H1 (cell line): ENCODE measurements at regions not wholly inside any gene's neighbourhood (a gene's known extent, or its start where the extent isn't known, plus 50 kb on each side); places are given as distances from the start of the nearest gene placed in this dataset.
"Not testable (repeated sequence)": the region's sequence is repeated elsewhere in the genome, so short reads cannot be mapped to it uniquely, and the experiment has no call there.

Source experiments
- CTCF ChIA-PET: fragments of 300-600 bp; sonication (Branson Sonifier 250); formaldehyde crosslinking; loops from one replicate; lab custom pipeline; 2021; ENCODE audit not compliant: partially characterized antibody; lab: Charles Lee
- POLR2A ChIA-PET: fragments of 300-600 bp; sonication (Branson Sonifier 250); formaldehyde crosslinking; loops from one replicate; lab custom pipeline; 2021; ENCODE audit warnings: inconsistent platforms; ENCODE audit not compliant: partially characterized antibody; lab: Charles Lee
- DNase-seq, 2 experiments: peaks; one replicate each; pipeline versions ENCODE4 v3.0.0 to v3.0.0-alpha.2; 2010 to 2022; ENCODE audit warnings: low spot score in 2 of 2, low read depth in 1 of 2, mixed read lengths in 1 of 2
- FAIRE-seq: peaks from 2 replicates; lab custom pipeline; 2011; peaks lifted over from hg19 to GRCh38; lab: Jason Lieb, UNC
- H2AFZ ChIP-seq: 2 replicates; pipeline ENCODE4 v1.8.1; 2012; ENCODE audit warnings: low read length, inconsistent platforms
- H2AK5ac ChIP-seq: 2 replicates; pipeline ENCODE4 v1.6.1; 2013; ENCODE audit warnings: low read depth, low read length
- H2BK120ac ChIP-seq: replicated peaks from 2 replicates; pipeline ENCODE3; 2013; ENCODE audit warnings: low read depth, low read length, inconsistent platforms
- H2BK12ac ChIP-seq: 2 replicates; pipeline ENCODE4 v1.6.1; 2013; ENCODE audit warnings: low read depth, low read length
- H2BK15ac ChIP-seq: 2 replicates; pipeline ENCODE4 v1.6.1; 2013; ENCODE audit warnings: low read length
- H2BK20ac ChIP-seq: 2 replicates; pipeline ENCODE4 v1.6.1; 2013; ENCODE audit warnings: low read length
- H2BK5ac ChIP-seq: 2 replicates; pipeline ENCODE4 v1.6.1; 2013; ENCODE audit warnings: low read depth, low read length
- H3K14ac ChIP-seq: 2 replicates; pipeline ENCODE4 v1.6.1; 2013; ENCODE audit warnings: inconsistent platforms; ENCODE audit not compliant: insufficient read length
- H3K18ac ChIP-seq: 2 replicates; pipeline ENCODE4 v1.6.1; 2013; ENCODE audit warnings: low read length; ENCODE audit errors: extremely low read depth
- H3K23ac ChIP-seq: 2 replicates; pipeline ENCODE4 v1.6.1; 2013; ENCODE audit warnings: inconsistent platforms; ENCODE audit not compliant: insufficient read length
- H3K23me2 ChIP-seq: 2 replicates; pipeline ENCODE4 v1.6.1; 2013; ENCODE audit warnings: low read depth, low read length
- H3K27ac ChIP-seq: 2 replicates; pipeline ENCODE4 v1.6.1; 2011; ENCODE audit warnings: low read depth, low read length, inconsistent platforms
- H3K27me3 ChIP-seq, 4 experiments: replicated peaks in 1 of 4; 1 replicate in 1 of 4; 2 replicates in 3 of 4; pipeline versions ENCODE4 v1.6.1 to v1.8.1; 2011 to 2013; ENCODE audit warnings: low read length in 3 of 4, mild to moderate bottlenecking in 3 of 4, inconsistent platforms in 2 of 4, mixed read lengths in 2 of 4, moderate library complexity in 1 of 4; ENCODE audit not compliant: control insufficient read depth in 3 of 4, insufficient read depth in 3 of 4; ENCODE audit errors: extremely low read depth in 1 of 4
- H3K36me3 ChIP-seq, 4 experiments: 2 replicates each; pipeline versions ENCODE4 v1.6.1 to v1.8.1; 2011 to 2013; ENCODE audit warnings: mild to moderate bottlenecking in 4 of 4, low read length in 3 of 4, moderate library complexity in 2 of 4, control low read depth in 1 of 4, inconsistent platforms in 1 of 4; ENCODE audit not compliant: insufficient read depth in 4 of 4, control insufficient read depth in 2 of 4
- H3K4ac ChIP-seq: replicated peaks from 2 replicates; pipeline ENCODE3; 2013; ENCODE audit warnings: low read length, low read depth, mixed read lengths, inconsistent platforms; ENCODE audit not compliant: insufficient read length
- H3K4me1 ChIP-seq, 4 experiments: replicated peaks in 1 of 4; 1 replicate in 1 of 4; 2 replicates in 3 of 4; pipeline versions ENCODE4 v1.6.1 to v1.8.1; 2011 to 2013; ENCODE audit warnings: low read length in 3 of 4, inconsistent platforms in 2 of 4, mixed read lengths in 1 of 4; ENCODE audit not compliant: insufficient read depth in 4 of 4, control insufficient read depth in 3 of 4
- H3K4me2 ChIP-seq, 2 experiments: 2 replicates each; pipeline versions ENCODE4 v1.6.1 to v1.8.1; 2011 to 2013; ENCODE audit warnings: low read depth in 2 of 2, low read length in 2 of 2, control low read depth in 1 of 2, inconsistent platforms in 1 of 2, mild to moderate bottlenecking in 1 of 2; ENCODE audit not compliant: insufficient read depth in 1 of 2
- H3K4me3 ChIP-seq, 4 experiments: fragments of 200-600, 300-600 bp in 1 of 4; sonication (generic), shearing (Covaris generic), sonication (Bioruptor Twin) in 1 of 4; 2 replicates each; pipeline versions ENCODE4 v1.5.1 to v1.8.1; 2011 to 2016; ENCODE audit warnings: low read length in 4 of 4, low read depth in 3 of 4, control low read depth in 2 of 4, inconsistent platforms in 2 of 4, mild to moderate bottlenecking in 2 of 4, mixed read lengths in 1 of 4, moderate library complexity in 1 of 4; ENCODE audit not compliant: insufficient read depth in 2 of 4; ENCODE audit errors: extremely low read depth in 1 of 4
- H3K56ac ChIP-seq: replicated peaks from 2 replicates; pipeline ENCODE3; 2013; ENCODE audit warnings: low read depth, mild to moderate bottlenecking, mixed read lengths, low read length, inconsistent platforms; ENCODE audit not compliant: insufficient read length
- H3K79me1 ChIP-seq: 2 replicates; pipeline ENCODE4 v1.6.1; 2013; ENCODE audit warnings: low read depth, low read length, control low read depth
- H3K79me2 ChIP-seq, 2 experiments: 2 replicates each; pipeline versions ENCODE4 v1.6.1 to v1.8.1; 2012 to 2013; ENCODE audit warnings: low read length in 2 of 2, mild to moderate bottlenecking in 2 of 2, inconsistent platforms in 1 of 2; ENCODE audit not compliant: insufficient read depth in 2 of 2, control insufficient read depth in 1 of 2
- H3K9ac ChIP-seq, 4 experiments: replicated peaks in 1 of 4; 1 replicate in 1 of 4; 2 replicates in 3 of 4; pipeline versions ENCODE4 v1.6.1 to v1.8.1; 2011 to 2013; ENCODE audit warnings: low read depth in 3 of 4, low read length in 3 of 4, control low read depth in 2 of 4, mild to moderate bottlenecking in 2 of 4, moderate library complexity in 2 of 4, inconsistent platforms in 1 of 4; ENCODE audit errors: extremely low read depth in 1 of 4
- H3K9me3 ChIP-seq, 2 experiments: 2 replicates each; pipeline versions ENCODE4 v1.6.1 to v1.8.1; 2012 to 2013; ENCODE audit warnings: mild to moderate bottlenecking in 2 of 2, moderate library complexity in 2 of 2, control low read depth in 1 of 2, inconsistent platforms in 1 of 2, low read depth in 1 of 2, low read length in 1 of 2, mixed read lengths in 1 of 2; ENCODE audit not compliant: insufficient read depth in 2 of 2
- H4K20me1 ChIP-seq, 2 experiments: replicated peaks in 1 of 2; 2 replicates each; pipeline versions ENCODE3 to v1.8.1; 2011 to 2013; ENCODE audit warnings: inconsistent platforms in 2 of 2, low read length in 2 of 2, mild to moderate bottlenecking in 1 of 2; ENCODE audit not compliant: insufficient read depth in 2 of 2, control insufficient read depth in 1 of 2
- H4K5ac ChIP-seq: 2 replicates; pipeline ENCODE4 v1.6.1; 2013; ENCODE audit warnings: low read length, low read depth, mixed read lengths, inconsistent platforms; ENCODE audit not compliant: insufficient read length
- H4K8ac ChIP-seq: 2 replicates; pipeline ENCODE4 v1.8.0; 2013; ENCODE audit warnings: mild to moderate bottlenecking, moderate library complexity, low read length, inconsistent platforms; ENCODE audit not compliant: insufficient read depth; ENCODE audit errors: extremely low read depth
- H4K91ac ChIP-seq: replicated peaks from 2 replicates; pipeline ENCODE3; 2013; ENCODE audit warnings: low read length, mixed read lengths, inconsistent platforms; ENCODE audit not compliant: insufficient read length
- WGBS, 2 experiments: shearing (Covaris generic) in 1 of 2; methylation state at CpG; one replicate each; pipeline versions ENCODE4 v1.1.6 to v1.1.7; 2013 to 2015; ENCODE audit warnings: low lambda C conversion rate in 2 of 2, mixed read lengths in 2 of 2, inconsistent platforms in 1 of 2, low coverage in 1 of 2, missing lambda C conversion rate in 1 of 2; ENCODE audit not compliant: insufficient replicate concordance in 2 of 2, insufficient coverage in 1 of 2, insufficient read length in 1 of 2; ENCODE audit errors: extremely low coverage in 1 of 2, missing lambda C conversion rate in 1 of 2; 5-methylcytosine and 5-hydroxymethylcytosine counted together

DNA sequence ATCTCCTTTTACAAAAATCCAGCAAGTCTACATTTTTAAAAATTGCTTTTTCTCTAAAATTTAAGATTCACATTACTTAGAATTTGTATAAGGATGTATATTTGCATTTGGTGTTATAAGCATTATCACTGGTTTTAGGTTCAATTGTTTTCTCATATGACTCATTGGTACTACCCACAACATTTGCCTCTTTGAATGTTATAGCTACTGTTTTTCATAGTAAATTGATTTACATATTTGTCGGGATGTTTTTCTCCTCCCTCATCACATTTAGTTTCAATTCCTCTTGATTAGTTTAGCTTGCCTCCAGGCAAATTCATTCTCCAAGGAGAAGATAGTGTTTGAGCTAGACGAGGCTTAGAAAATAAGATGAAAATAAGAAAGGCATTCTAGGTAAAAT, 450.4 kb downstream of the NAV3 start:
- H3K14ac ChIP-seq, H2BK15ac ChIP-seq, H3K27ac ChIP-seq, H3K79me2 ChIP-seq, H4K20me1 ChIP-seq, H3K23me2 ChIP-seq, H3K4me3 ChIP-seq, FAIRE-seq, H3K56ac ChIP-seq, H2AK5ac ChIP-seq, POLR2A ChIA-PET, H3K4me2 ChIP-seq, H2BK12ac ChIP-seq, DNase-seq, H4K91ac ChIP-seq, H3K79me1 ChIP-seq, H3K9ac ChIP-seq, H3K4me1 ChIP-seq, H2BK20ac ChIP-seq, H2BK120ac ChIP-seq, H3K18ac ChIP-seq, H3K4ac ChIP-seq, H2BK5ac ChIP-seq, H4K5ac ChIP-seq, H4K8ac ChIP-seq, H3K23ac ChIP-seq, H3K36me3 ChIP-seq, H3K27me3 ChIP-seq, H2AFZ ChIP-seq: not testable (repeated sequence)
- peaks cover 10 to 12% of the 10 kb centered on the region in 2 experiments; a peak in 3 of 4 replicates for H3K9me3 ChIP-seq
- CTCF ChIA-PET: interaction anchor here (0.6 kb wide), 2 partner anchors 12 to 50 kb away, joined by 3 to 4 read pairs; no protein-coding TSS in a partner anchor
- WGBS, 2 experiments: 91% methylated on average over 2 of the region's 2 CpGs; no CpG with 5 or more reads in 1 of the 2 experiments
